Natural killer cell (primary cell): ENCODE measurements at regions not wholly inside any gene's neighbourhood (a gene's known extent, or its start where the extent isn't known, plus 50 kb on each side); places are given as distances from the start of the nearest gene placed in this dataset.

Experiments used
- ATAC-seq, 3 donors: fragments of 150-1000 bp in 2 of 3; fragments of 200-7000 bp in 1 of 3; cut with Tn5 transposase; 1 replicate in 1 of 3; 2 replicates in 2 of 3; pipeline ENCODE4 v1.10.0; 2021; ENCODE audit warnings: mild to moderate bottlenecking in 2 of 3, moderate library complexity in 2 of 3
- DNase-seq, 2 donors: peaks; one replicate each; pipeline versions ENCODE4 v3.0.0 to v3.0.0-alpha.2; 2013 to 2021; ENCODE audit warnings: mixed read lengths in 1 of 2
- H3K27ac ChIP-seq: one replicate; pipeline ENCODE4 v1.5.1; 2013; ENCODE audit warnings: mild to moderate bottlenecking, low read length
- H3K27me3 ChIP-seq: one replicate; pipeline ENCODE4 v1.6.1; 2013; ENCODE audit warnings: low read length; ENCODE audit not compliant: control insufficient read depth, insufficient read depth
- H3K36me3 ChIP-seq: one replicate; pipeline ENCODE4 v1.6.1; 2013; ENCODE audit warnings: low read length; ENCODE audit not compliant: control insufficient read depth, insufficient read depth
- H3K4me1 ChIP-seq: one replicate; pipeline ENCODE4 v1.6.1; 2013; ENCODE audit warnings: low read length; ENCODE audit not compliant: control insufficient read depth, insufficient read depth
- H3K4me3 ChIP-seq: one replicate; pipeline ENCODE4 v1.5.1; 2013; ENCODE audit warnings: low read length
- H3K9me3 ChIP-seq: one replicate; pipeline ENCODE4 v1.6.1; 2013; ENCODE audit warnings: low read length; ENCODE audit not compliant: control insufficient read depth, insufficient read depth
- H3K27ac Mint-ChIP-seq, 2 donors: one replicate each; pipeline ENCODE4 v1.8.0; 2022; ENCODE audit warnings: mild to moderate bottlenecking in 2 of 2, mixed read lengths in 2 of 2, moderate library complexity in 1 of 2
- H3K27me3 Mint-ChIP-seq, 2 donors: one replicate each; pipeline ENCODE4 v1.8.0; 2022; ENCODE audit warnings: low read depth in 2 of 2, mixed read lengths in 2 of 2
- H3K36me3 Mint-ChIP-seq: one replicate; pipeline ENCODE4 v1.8.0; 2022; ENCODE audit warnings: mixed read lengths
- H3K4me1 Mint-ChIP-seq, 2 donors: one replicate each; pipeline ENCODE4 v1.8.0; 2022; ENCODE audit warnings: mixed read lengths in 2 of 2
- H3K4me3 Mint-ChIP-seq: one replicate; pipeline ENCODE4 v1.8.0; 2022; ENCODE audit warnings: mild to moderate bottlenecking, moderate library complexity, mixed read lengths
- H3K9me3 Mint-ChIP-seq, 2 donors: one replicate each; pipeline ENCODE4 v1.8.0; 2022; ENCODE audit warnings: mixed read lengths in 2 of 2
- CTCF ChIP-seq: fragments of 200-600 bp; IDR thresholded peaks from one replicate; pipeline ENCODE4 v1.8.0; 2022; ENCODE audit warnings: antibody characterized with exemption
- WGBS: methylation state at CpG from one replicate; pipeline ENCODE4 v1.1.7; 2013; ENCODE audit warnings: missing lambda C conversion rate; ENCODE audit not compliant: insufficient coverage; 5-methylcytosine and 5-hydroxymethylcytosine counted together
- intact Hi-C: fragments of 100-400 bp; cut with micrococcal nuclease; formaldehyde crosslinking; loops from one replicate; pipeline ENCODE4 v1.14.2; 2022

GRCh38 chr12:28026701-28027100 lies 54.2 kb upstream of the PTHLH start:
- ATAC-seq (no peak), DNase-seq (no peak)
- Histone ChIP-seq H3K36me3 (no peaks in the 10 kb centered on the region), H3K9me3 (no peaks in the 10 kb centered on the region), H3K27me3 (no peaks in the 10 kb centered on the region), H3K4me1 (no peaks in the 10 kb centered on the region), H3K4me3 (no peak overlapping the region), H3K27ac (no peak overlapping the region)
- H3K27ac Mint-ChIP-seq, result no peak overlapping the region
- H3K4me3 Mint-ChIP-seq, result no peak overlapping the region
- no peaks in the 10 kb centered on the region for H3K27me3 Mint-ChIP-seq
- no peaks in the 10 kb centered on the region for H3K9me3 Mint-ChIP-seq
- intact Hi-C loops, result no loop called here
- no peaks in the 10 kb centered on the region for H3K36me3 Mint-ChIP-seq
- no peaks in the 10 kb centered on the region for H3K4me1 Mint-ChIP-seq
- no peak for TF ChIP-seq CTCF
- 97% methylated on average over 5 of the region's 5 CpGs for WGBS

DNA sequence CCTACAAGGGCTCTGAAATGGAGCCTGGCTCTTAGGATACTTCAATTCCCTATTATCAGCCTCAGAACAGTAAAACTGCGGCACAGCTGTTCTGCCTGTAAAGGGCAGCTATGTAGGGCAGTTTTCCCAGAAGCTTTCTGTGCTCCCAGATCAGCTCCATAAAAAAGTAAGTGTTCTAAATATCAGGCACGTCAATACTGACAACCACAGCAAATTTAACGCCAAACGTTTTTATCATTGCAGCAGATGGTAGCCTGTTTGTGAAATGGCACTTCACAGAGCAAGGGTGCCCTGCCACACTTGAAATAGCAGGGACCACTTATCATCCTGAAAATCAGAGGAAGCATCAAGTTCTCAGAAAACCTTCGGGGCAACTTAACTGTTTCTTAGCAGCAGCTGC lies 54.8 kb upstream of the PTHLH start:
- no peak overlapping the region for H3K4me3 Mint-ChIP-seq
- no peak for DNase-seq
- H3K4me3 ChIP-seq, result no peak overlapping the region
- no peaks in the 10 kb centered on the region for H3K36me3 Mint-ChIP-seq
- no peaks in the 10 kb centered on the region for H3K9me3 Mint-ChIP-seq
- no peak for ATAC-seq
- H3K9me3 ChIP-seq, result no peaks in the 10 kb centered on the region
- H3K27me3 ChIP-seq, result no peaks in the 10 kb centered on the region
- H3K36me3 ChIP-seq, result no peaks in the 10 kb centered on the region
- H3K27ac ChIP-seq, result no peak overlapping the region
- H3K4me1 Mint-ChIP-seq, result no peaks in the 10 kb centered on the region
- 34% methylated on average over 5 of the region's 5 CpGs for WGBS
- H3K4me1 ChIP-seq, result no peaks in the 10 kb centered on the region
- no peak overlapping the region for H3K27ac Mint-ChIP-seq
- H3K27me3 Mint-ChIP-seq, result no peaks in the 10 kb centered on the region
- no peak for TF ChIP-seq CTCF
- intact Hi-C loops, result no loop called here

- Histone ChIP-seq H3K9me3 (no peaks in the 10 kb centered on the region), H3K4me3 (no peak overlapping the region), H3K27me3 (no peaks in the 10 kb centered on the region), H3K27ac (no peak overlapping the region), H3K4me1 (no peaks in the 10 kb centered on the region), H3K36me3 (no peaks in the 10 kb centered on the region)
- TF ChIP-seq CTCF, result no peak
- Mint-ChIP-seq H3K4me3 (no peak overlapping the region), H3K9me3 (no peaks in the 10 kb centered on the region), H3K27ac (no peak overlapping the region), H3K27me3 (no peaks in the 10 kb centered on the region), H3K36me3 (no peaks in the 10 kb centered on the region), H3K4me1 (no peaks in the 10 kb centered on the region)
- no peak for DNase-seq
- intact Hi-C loops, result no loop called here
- WGBS, result 90% methylated on average over 9 of the region's 11 CpGs
- ATAC-seq, result peak in 1 of 3 donors; percentile 30
Measured at GRCh38 chr12:28027947-28028724, 55.6 kb upstream of the PTHLH start.
